B cell (primary cell): ENCODE measurements at regions not wholly inside any gene's neighbourhood (a gene's known extent, or its start where the extent isn't known, plus 50 kb on each side); places are given as distances from the start of the nearest gene placed in this dataset.
"Not testable (repeated sequence)": the region's sequence is repeated elsewhere in the genome, so short reads cannot be mapped to it uniquely, and the experiment has no call there.

ENCODE experiments used
- ATAC-seq: fragments of 200-7000 bp; cut with Tn5 transposase; one replicate; pipeline ENCODE4 v1.10.0; 2021; ENCODE audit warnings: low read depth, mild to moderate bottlenecking, moderate number of reproducible peaks, moderate library complexity
- CTCF ChIA-PET: fragments of 350-600 bp; sonication (Branson Sonifier 250); formaldehyde crosslinking; loops from one replicate; lab custom pipeline; 2021; ENCODE audit warnings: antibody characterized with exemption, inconsistent platforms; lab: Charles Lee
- POLR2A ChIA-PET: fragments of 350-600 bp; sonication (Branson Sonifier 250); formaldehyde crosslinking; loops from one replicate; lab custom pipeline; 2021; ENCODE audit warnings: antibody characterized with exemption; lab: Charles Lee
- DNase-seq: peaks from one replicate; pipeline ENCODE4 v3.0.0; 2013
- H2AFZ ChIP-seq: 2 replicates; pipeline ENCODE4 v1.6.1; 2012; ENCODE audit warnings: mild to moderate bottlenecking, low read depth, low read length; ENCODE audit not compliant: insufficient read depth, poor library complexity, severe bottlenecking
- H3K27ac ChIP-seq, 2 donors: 1 replicate in 1 of 2; 2 replicates in 1 of 2; pipeline ENCODE4 v1.5.1; 2012 to 2013; ENCODE audit warnings: low read length in 2 of 2, mild to moderate bottlenecking in 2 of 2, moderate library complexity in 1 of 2
- H3K27me3 ChIP-seq, 4 experiments: fragments of 200-600 bp in 1 of 4; sonication (generic) in 1 of 4; replicated peaks in 1 of 4; 1 replicate in 2 of 4; 2 replicates in 2 of 4; pipeline versions ENCODE4 v1.6.1 to v1.7.0; 2013 to 2016; ENCODE audit warnings: low read length in 3 of 4, mild to moderate bottlenecking in 2 of 4, mixed read lengths in 1 of 4, moderate library complexity in 1 of 4; ENCODE audit not compliant: insufficient read depth in 4 of 4, control insufficient read depth in 3 of 4; ENCODE audit errors: control extremely low read depth in 1 of 4
- H3K36me3 ChIP-seq, 2 experiments: replicated peaks in 1 of 2; 1 replicate in 1 of 2; 2 replicates in 1 of 2; pipeline versions ENCODE4 v1.6.1 to v1.7.1; 2013; ENCODE audit warnings: low read length in 1 of 2; ENCODE audit not compliant: insufficient read depth in 2 of 2, control insufficient read depth in 1 of 2; ENCODE audit errors: control extremely low read depth in 1 of 2, extremely low read depth in 1 of 2
- H3K4me1 ChIP-seq, 2 donors: fragments of 200-600 bp in 1 of 2; sonication (generic) in 1 of 2; 1 replicate in 1 of 2; 2 replicates in 1 of 2; pipeline versions ENCODE4 v1.5.1 to v1.6.1; 2013 to 2017; ENCODE audit warnings: low read length in 2 of 2; ENCODE audit not compliant: control insufficient read depth in 2 of 2, insufficient read depth in 2 of 2
- H3K4me2 ChIP-seq: replicated peaks from 2 replicates; pipeline ENCODE3; 2012; ENCODE audit warnings: mild to moderate bottlenecking, low read depth, low read length; ENCODE audit not compliant: poor library complexity, severe bottlenecking
- H3K4me3 ChIP-seq, 5 experiments: fragments of 200-600 bp in 1 of 5; sonication (generic) in 1 of 5; 1 replicate in 3 of 5; 2 replicates in 2 of 5; pipeline versions ENCODE4 v1.5.1 to v1.7.0; 2011 to 2016; ENCODE audit warnings: low read length in 4 of 5, mild to moderate bottlenecking in 4 of 5, low read depth in 2 of 5, control low read depth in 1 of 5, moderate library complexity in 1 of 5; ENCODE audit not compliant: insufficient read depth in 1 of 5; ENCODE audit errors: control extremely low read depth in 1 of 5, extremely low read depth in 1 of 5
- H3K79me2 ChIP-seq: fragments of 200-600 bp; sonication (generic); one replicate; pipeline ENCODE4 v1.6.0; 2016; ENCODE audit warnings: low read length; ENCODE audit not compliant: control insufficient read depth, insufficient read depth
- H3K9ac ChIP-seq: fragments of 200-600 bp; sonication (generic); 2 replicates; pipeline ENCODE4 v1.6.1; 2017; ENCODE audit warnings: mild to moderate bottlenecking, low read length, moderate library complexity
- H3K9me3 ChIP-seq, 3 donors: one replicate each; pipeline versions ENCODE4 v1.6.1 to v1.7.1; 2013; ENCODE audit warnings: low read length in 2 of 3; ENCODE audit not compliant: control insufficient read depth in 2 of 3, insufficient read depth in 1 of 3; ENCODE audit errors: control extremely low read depth in 1 of 3
- H4K20me1 ChIP-seq: 2 replicates; pipeline ENCODE4 v1.6.0; 2012; ENCODE audit warnings: mild to moderate bottlenecking, low read length; ENCODE audit not compliant: insufficient read depth, control insufficient read depth, poor library complexity, severe bottlenecking
- H3K27ac Mint-ChIP-seq: one replicate; pipeline ENCODE4 v1.8.0; 2021; ENCODE audit warnings: mixed read lengths
- H3K27me3 Mint-ChIP-seq: one replicate; pipeline ENCODE4 v1.8.0; 2021; ENCODE audit warnings: mixed read lengths
- H3K4me1 Mint-ChIP-seq: one replicate; pipeline ENCODE4 v1.8.0; 2021; ENCODE audit warnings: mixed read lengths
- H3K4me3 Mint-ChIP-seq: one replicate; pipeline ENCODE4 v1.8.0; 2021; ENCODE audit warnings: mixed read lengths
- H3K9me3 Mint-ChIP-seq: one replicate; pipeline ENCODE4 v1.8.0; 2022; ENCODE audit warnings: mixed read lengths; ENCODE audit not compliant: insufficient read depth
- EZH2 ChIP-seq: IDR thresholded peaks from 2 replicates; pipeline ENCODE4 v1.6.1; 2012; ENCODE audit warnings: borderline replicate concordance, low read depth, mild to moderate bottlenecking, moderate library complexity, low read length; ENCODE audit not compliant: insufficient read depth, poor library complexity, severe bottlenecking
- WGBS: methylation state at CpG from one replicate; pipeline ENCODE4 v1.1.5; 2013; ENCODE audit warnings: missing lambda C conversion rate; ENCODE audit not compliant: insufficient coverage; 5-methylcytosine and 5-hydroxymethylcytosine counted together
- intact Hi-C: fragments of 100-400 bp; cut with micrococcal nuclease; formaldehyde crosslinking; loops from one replicate; pipeline ENCODE4 v1.10.0; 2022
- TF ChIP-seq, protein P1 (sequence below): fragments of 200-600 bp; IDR thresholded peaks from one replicate; pipeline ENCODE4 v1.8.0; 2022; ENCODE audit warnings: antibody characterized with exemption, mild to moderate bottlenecking

DNA sequence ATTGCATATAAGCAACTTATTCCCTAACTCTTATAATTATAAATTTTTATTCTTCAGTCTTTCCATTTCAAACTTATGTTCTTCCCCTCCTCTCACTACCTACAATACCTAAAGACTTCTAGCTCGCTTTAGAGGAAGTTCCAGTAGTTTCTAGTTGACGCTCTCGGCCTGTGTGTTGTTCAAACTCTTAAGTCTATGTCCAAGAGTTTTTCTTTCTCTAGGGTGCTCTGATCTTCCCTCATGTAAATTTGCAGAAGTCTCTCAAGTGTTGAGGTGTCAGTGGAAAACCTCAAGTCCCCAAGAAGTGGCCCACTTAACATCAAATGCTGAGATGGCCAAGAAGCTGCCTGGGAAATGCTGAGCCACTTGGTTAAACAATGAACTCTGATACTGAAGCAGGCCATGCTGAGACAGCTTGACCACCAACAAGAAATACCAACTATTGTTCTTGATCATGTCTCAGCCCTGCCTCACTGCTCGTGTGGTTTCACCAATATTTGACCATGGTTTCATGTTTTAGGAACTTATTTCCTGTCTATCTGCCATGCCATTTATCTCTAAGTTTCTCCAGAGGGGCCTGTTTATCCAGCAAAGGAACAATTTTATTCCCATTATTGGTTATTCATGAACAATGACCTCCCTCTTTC, 100.9 kb upstream of the TCF21 start:
- ATAC-seq (no peak), DNase-seq (no peak)
- H3K27me3 ChIP-seq = peaks cover 0 to 3% (median 1%) of the 10 kb centered on the region in 4 experiments
- no peak overlapping the region for H3K4me3 ChIP-seq
- TF ChIP-seq, protein P1, sequence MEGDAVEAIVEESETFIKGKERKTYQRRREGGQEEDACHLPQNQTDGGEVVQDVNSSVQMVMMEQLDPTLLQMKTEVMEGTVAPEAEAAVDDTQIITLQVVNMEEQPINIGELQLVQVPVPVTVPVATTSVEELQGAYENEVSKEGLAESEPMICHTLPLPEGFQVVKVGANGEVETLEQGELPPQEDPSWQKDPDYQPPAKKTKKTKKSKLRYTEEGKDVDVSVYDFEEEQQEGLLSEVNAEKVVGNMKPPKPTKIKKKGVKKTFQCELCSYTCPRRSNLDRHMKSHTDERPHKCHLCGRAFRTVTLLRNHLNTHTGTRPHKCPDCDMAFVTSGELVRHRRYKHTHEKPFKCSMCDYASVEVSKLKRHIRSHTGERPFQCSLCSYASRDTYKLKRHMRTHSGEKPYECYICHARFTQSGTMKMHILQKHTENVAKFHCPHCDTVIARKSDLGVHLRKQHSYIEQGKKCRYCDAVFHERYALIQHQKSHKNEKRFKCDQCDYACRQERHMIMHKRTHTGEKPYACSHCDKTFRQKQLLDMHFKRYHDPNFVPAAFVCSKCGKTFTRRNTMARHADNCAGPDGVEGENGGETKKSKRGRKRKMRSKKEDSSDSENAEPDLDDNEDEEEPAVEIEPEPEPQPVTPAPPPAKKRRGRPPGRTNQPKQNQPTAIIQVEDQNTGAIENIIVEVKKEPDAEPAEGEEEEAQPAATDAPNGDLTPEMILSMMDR = no peak
- no peak for TF ChIP-seq EZH2
- ChIA-PET CTCF (no interaction called here), POLR2A (no interaction called here)
- Mint-ChIP-seq H3K9me3 (peaks cover under 1% of the 10 kb centered on the region), H3K27me3 (peaks cover 13% of the 10 kb centered on the region), H3K27ac (no peak overlapping the region), H3K4me3 (no peak overlapping the region), H3K4me1 (no peaks in the 10 kb centered on the region)
- H3K36me3 ChIP-seq = no peaks in the 10 kb centered on the region
- no peaks in the 10 kb centered on the region for H3K9me3 ChIP-seq
- WGBS = 67% methylated on average over 1 of the region's 4 CpGs
- no peaks in the 10 kb centered on the region for H4K20me1 ChIP-seq
- H3K4me1 ChIP-seq = no peaks in the 10 kb centered on the region
- no peaks in the 10 kb centered on the region for H3K79me2 ChIP-seq
- H3K27ac ChIP-seq = no peak overlapping the region
- no peak overlapping the region for H3K4me2 ChIP-seq
- no peak overlapping the region for H3K9ac ChIP-seq
- H2AFZ ChIP-seq = no peak overlapping the region
- intact Hi-C loops = no loop called here

DNA sequence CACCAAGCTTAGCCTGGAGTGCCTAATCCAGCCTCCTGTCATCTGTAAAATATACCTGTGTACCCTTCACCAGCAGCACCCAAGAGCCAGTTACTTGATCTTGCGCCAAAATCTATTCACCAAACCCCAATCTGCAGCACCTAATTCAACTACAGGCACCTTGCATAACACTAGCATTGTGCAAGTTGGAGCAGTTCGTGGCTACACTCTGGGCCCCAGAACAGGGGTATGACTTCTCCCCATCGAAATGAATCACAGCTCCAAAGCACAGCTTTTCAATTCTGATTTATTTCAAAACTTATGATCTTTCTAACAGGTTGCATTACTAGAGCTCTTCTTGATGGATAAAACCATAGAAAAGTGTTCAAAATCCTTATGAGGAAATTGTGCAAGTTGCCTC, 100.4 kb upstream of the TCF21 start:
- 58% methylated on average over 3 of the region's 3 CpGs for WGBS

DNA sequence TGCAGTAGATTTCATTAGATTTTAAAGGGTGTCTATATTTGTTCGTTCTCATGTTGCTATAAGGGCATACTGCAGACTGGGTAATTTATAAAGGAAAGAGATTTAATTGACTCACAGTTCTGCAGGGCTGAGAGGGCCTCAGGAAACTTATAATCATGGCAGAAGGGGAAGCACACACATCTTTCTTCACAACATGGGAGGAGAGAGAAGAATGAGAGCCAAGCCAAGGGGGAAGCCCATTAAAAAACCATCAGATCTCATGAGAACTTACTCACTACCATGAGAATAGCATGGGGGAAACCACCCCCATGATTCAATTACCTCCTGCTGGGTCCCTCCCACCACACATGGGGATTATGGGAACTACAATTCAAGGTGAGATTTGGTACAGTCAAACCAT, 99.5 kb upstream of the TCF21 start:
- H3K4me3 ChIP-seq, H2AFZ ChIP-seq, H4K20me1 ChIP-seq, H3K79me2 ChIP-seq, H3K4me1 ChIP-seq, DNase-seq, H3K4me1 Mint-ChIP-seq, POLR2A ChIA-PET, intact Hi-C loops, H3K4me3 Mint-ChIP-seq, H3K36me3 ChIP-seq, H3K9me3 ChIP-seq, H3K4me2 ChIP-seq, H3K27ac ChIP-seq, H3K27ac Mint-ChIP-seq, H3K9ac ChIP-seq, H3K27me3 ChIP-seq, ATAC-seq: not testable (repeated sequence)
- no CpG with 5 or more reads among the region's 1 CpG for WGBS
- CTCF ChIA-PET = interaction anchor here (1.5 kb wide), 1 partner anchor 16 kb away, joined by 3 read pairs; no protein-coding TSS in a partner anchor
- peaks cover 13% of the 10 kb centered on the region for H3K27me3 Mint-ChIP-seq
- peaks cover 10% of the 10 kb centered on the region for H3K9me3 Mint-ChIP-seq

More for the DNA sequence above, 100.4 kb upstream of the TCF21 start:
- Mint-ChIP-seq H3K9me3 (peaks cover 6% of the 10 kb centered on the region), H3K27ac (no peak overlapping the region), H3K4me1 (no peaks in the 10 kb centered on the region), H3K27me3 (peaks cover 13% of the 10 kb centered on the region), H3K4me3 (no peak overlapping the region)
- no peak for DNase-seq
- H4K20me1 ChIP-seq = no peaks in the 10 kb centered on the region
- no peak for ATAC-seq
- ChIA-PET POLR2A (no interaction called here), CTCF (interaction anchor here (1.5 kb wide), 1 partner anchor 17 kb away, joined by 3 read pairs; no protein-coding TSS in a partner anchor)
- no peak overlapping the region for H2AFZ ChIP-seq
- no peaks in the 10 kb centered on the region for H3K79me2 ChIP-seq
- no peaks in the 10 kb centered on the region for H3K36me3 ChIP-seq
- H3K4me2 ChIP-seq = no peak overlapping the region
- TF ChIP-seq, protein P1 = no peak
- TF ChIP-seq EZH2 = no peak
- H3K4me1 ChIP-seq = no peaks in the 10 kb centered on the region
- H3K4me3 ChIP-seq = no peak overlapping the region
- no peak overlapping the region for H3K9ac ChIP-seq
- intact Hi-C loops = no loop called here
- no peaks in the 10 kb centered on the region for H3K9me3 ChIP-seq
- peaks cover 0 to 3% (median 1%) of the 10 kb centered on the region in 4 experiments for H3K27me3 ChIP-seq
- H3K27ac ChIP-seq = no peak overlapping the region
